CD4-positive, alpha-beta T cell treated with Interleukin-2 at 100 ng/mL for 4 hours (primary cell): ENCODE measurements at regions not wholly inside any gene's neighbourhood (a gene's known extent, or its start where the extent isn't known, plus 50 kb on each side); places are given as distances from the start of the nearest gene placed in this dataset.

Source experiments
- DNase-seq: peaks from one replicate; pipeline ENCODE4 v3.0.0-alpha.2; 2020; ENCODE audit warnings: low spot score

DNA sequence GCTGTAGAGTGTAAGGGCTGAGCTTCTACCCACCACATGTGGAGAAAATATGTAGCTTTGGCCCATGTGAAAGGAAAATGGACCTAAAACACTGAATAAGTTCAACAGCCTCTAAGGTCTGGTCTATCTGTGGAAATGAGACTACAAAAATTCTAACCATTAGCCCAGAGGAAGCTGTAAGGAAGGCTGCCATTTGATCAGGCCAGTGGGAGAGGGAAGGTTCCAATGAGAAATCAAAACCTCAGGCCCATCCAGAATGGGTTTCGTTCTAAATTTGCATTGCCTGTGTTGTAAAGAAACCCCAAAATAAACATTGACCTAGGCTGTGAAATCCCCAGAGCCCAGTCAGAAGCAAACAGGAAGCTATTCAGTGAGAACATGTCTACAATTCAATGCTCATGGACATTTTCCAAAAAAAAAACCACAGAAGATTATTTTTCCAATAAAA, 320.4 kb upstream of the SLC7A11 start:
- DNase-seq: no peak

DNA sequence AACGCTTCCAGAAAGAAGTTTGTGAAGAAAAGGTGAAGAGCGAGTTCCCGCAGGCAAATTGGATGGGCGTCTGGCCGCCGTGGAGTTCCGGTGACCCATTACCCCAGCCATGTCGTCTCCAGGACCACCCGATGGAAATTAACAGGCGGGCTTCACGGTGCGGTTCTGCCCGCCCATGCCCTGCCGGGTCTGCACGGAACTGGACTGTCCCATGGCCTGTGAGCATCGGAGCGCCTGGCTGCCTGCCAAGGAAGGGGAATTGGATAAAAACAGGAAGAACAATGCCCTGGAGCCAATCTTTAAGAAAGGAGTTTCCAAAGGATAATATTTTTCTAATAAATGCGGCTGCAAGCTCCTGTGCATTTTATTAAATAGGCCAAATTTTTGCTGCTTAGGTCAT, 319.8 kb upstream of the SLC7A11 start:
- no peak for DNase-seq

- DNase-seq: no peak
Observed at GRCh38 chr4:138561276-138561880, 319.2 kb upstream of the SLC7A11 start.

DNA sequence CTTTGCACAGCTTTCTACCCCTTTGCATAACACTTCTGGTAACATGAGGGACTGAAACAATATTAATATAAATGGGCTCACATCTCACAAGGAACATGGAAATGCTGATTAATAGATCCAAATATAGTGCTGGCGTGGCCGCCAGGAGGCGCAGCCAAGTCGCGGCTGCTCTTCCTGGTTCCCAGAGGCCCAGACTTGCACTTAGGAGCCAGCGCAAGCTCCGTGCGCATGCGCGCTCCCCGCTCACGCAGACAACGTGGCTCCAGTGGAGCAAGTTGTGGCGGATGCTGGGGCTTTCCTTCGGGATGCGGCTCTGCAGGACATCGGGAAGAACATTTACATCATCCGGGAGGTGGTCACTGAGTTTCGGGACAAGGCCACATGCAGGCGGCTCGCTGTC, 318.3 kb upstream of the SLC7A11 start:
- no peak for DNase-seq

DNA sequence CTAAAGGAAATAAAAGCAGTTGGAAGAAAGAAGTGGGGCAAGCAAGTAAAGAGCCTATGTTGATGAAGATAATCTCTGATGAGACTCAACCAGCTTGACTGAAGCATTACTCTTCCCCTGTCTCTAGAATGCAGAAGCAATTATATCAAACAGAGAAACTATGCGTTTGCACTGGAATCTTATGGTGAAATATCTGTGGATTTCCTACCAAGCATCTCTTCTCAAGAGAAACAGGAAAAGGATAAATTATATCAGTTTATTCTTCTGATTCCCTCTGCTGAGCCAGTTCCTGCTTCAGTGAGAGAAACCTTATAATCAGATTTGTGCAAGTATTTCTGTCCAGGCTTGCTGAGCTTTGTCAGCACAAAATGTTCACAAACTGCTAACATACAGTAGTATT, 316.7 kb upstream of the SLC7A11 start:
- DNase-seq: no peak

GRCh38 chr4:138555584-138555983, 313.4 kb upstream of the SLC7A11 start:
- no peak for DNase-seq

- no peak for DNase-seq
Observed at GRCh38 chr4:138555108-138555507, 313.0 kb upstream of the SLC7A11 start.

- DNase-seq: no peak
Observed at GRCh38 chr4:138553001-138553845, 311.1 kb upstream of the SLC7A11 start.

GRCh38 chr4:138542191-138542776, 300.1 kb upstream of the SLC7A11 start:
- no peak for DNase-seq

GRCh38 chr4:138540056-138540800, 298.1 kb upstream of the SLC7A11 start:
- no peak for DNase-seq

DNA sequence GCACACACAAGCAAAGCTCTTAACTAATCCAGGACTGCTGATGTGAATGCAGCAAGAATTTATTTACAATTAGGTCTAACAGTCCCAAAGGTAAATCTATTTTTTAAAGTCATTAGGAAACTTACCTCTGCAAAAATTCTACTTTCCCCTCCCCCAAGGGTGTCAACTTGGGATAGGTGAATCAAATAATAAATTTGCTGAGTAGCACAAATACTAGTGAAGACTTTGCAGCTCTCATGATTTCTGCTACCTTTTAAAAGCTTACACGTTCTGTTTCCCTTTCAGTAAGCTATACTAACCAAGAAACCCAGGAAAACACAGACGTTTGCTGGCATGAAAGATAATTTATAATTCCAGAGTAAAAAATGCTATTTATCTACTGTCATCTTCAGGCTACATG, 296.6 kb upstream of the SLC7A11 start:
- no peak for DNase-seq

GRCh38 chr4:138537731-138538490, 295.8 kb upstream of the SLC7A11 start:
- DNase-seq: no peak

GRCh38 chr4:138535316-138535715, 293.2 kb upstream of the SLC7A11 start:
- DNase-seq: no peak

- DNase-seq: no peak
Observed at GRCh38 chr4:138522366-138522765, 280.2 kb upstream of the SLC7A11 start.

GRCh38 chr4:138521809-138522208, 279.7 kb upstream of the SLC7A11 start:
- DNase-seq: no peak

- no peak for DNase-seq
Observed at GRCh38 chr4:138519436-138519835, 277.3 kb upstream of the SLC7A11 start.

DNA sequence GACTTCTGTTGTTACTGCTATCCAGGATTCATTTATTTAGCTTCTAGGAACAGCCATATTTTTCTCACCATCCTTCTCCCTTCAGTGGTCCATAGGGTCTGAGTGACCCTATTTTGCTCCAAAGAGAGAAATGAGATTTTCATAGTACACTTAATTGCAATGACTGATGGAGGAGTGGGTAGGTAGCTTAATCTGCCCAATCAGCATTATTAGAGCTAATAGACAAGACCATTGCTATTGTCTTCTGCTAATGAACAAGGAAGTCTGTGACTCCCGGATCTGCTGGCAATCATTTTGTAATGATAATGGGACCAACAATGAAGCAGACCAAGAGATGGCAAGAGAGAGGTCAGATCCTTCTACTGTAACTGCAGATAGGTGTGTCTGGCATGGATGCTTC, 271.4 kb upstream of the SLC7A11 start:
- DNase-seq: no peak

- DNase-seq: no peak
Observed at GRCh38 chr4:138512756-138513155, 270.6 kb upstream of the SLC7A11 start.

DNA sequence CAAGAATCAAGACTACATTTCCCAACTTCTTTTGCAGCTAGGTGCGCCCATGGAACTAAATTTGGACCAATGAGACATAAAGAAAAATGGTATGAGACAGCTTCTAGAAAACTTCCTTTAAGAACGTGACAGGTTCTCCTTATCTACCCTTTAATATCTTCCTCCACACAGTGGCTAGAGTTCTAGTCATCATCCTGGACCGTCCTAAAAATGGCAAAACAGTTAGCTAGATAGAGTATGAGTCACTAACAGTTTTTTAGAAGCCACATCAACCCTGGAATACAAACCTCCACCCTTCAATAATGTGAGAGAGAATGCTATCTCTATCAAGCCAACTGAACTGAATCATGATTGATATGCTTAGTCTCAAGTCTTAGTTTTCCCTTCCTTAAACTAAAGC, 267.9 kb upstream of the SLC7A11 start:
- no peak for DNase-seq

GRCh38 chr4:138509346-138509745, 267.2 kb upstream of the SLC7A11 start:
- DNase-seq: no peak

DNA sequence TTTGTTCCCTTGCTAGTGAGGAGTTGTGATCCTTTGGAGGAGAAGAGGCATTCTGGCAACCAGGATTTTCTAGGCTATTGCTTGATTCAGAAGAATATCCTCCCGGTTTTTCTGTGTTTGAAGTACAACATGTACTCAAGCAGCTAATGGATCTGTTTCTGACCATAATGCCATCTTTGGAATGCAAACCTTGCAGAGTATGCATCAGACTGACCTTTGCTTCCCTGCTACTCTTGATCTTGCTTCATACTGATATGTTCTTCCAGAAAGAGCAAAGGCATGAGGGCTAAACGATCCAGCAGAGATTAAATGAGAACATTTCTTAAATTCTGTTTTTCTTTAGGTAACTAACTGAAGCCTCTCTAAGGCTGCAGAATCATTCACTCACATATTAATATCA, 265.4 kb upstream of the SLC7A11 start:
- DNase-seq: no peak

DNA sequence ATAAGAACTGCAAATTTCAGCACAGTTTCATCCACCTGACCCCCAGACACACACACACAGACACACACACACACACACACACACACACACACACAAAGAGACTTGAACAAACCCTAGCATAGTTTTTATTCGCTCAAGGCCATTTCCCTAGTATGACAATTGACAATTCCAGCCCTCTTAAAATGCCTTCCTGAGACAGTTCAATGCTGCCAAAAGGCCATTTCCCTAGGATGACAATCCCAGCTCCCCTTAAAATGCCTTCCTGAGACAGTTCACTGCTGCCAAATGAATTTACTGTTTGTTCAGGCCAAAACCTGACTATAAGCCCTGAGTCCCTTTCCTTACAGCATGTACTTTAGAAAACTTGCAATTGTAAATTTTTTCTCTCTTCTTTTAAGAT, 259.5 kb upstream of the SLC7A11 start:
- no peak for DNase-seq
